ENCODE measurements at regions not wholly inside any gene's neighbourhood (a gene's known extent, or its start where the extent isn't known, plus 50 kb on each side); places are given as distances from the start of the nearest gene placed in this dataset.

DNA sequence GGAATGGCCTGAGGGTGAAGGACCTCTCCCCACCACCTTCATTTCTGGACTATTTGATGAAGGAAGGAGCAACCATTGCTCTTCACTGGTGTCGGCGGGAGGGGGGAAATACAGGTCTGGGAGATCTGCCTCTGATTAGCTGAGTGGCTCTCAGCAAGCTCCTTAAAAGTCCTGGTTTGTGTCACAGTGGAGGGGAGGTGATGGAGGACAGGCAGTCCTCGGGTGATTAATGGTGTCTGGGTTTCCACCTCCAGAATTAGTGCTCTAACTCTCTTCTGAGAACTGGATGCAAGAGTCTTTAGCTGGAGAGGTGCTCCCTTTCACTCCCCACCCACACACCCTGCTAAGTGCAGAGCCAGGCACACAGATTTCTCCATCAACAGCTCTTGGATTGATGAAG lies 83.2 kb downstream of the TTC32 start:
- TF ChIP-seq, protein P1, sequence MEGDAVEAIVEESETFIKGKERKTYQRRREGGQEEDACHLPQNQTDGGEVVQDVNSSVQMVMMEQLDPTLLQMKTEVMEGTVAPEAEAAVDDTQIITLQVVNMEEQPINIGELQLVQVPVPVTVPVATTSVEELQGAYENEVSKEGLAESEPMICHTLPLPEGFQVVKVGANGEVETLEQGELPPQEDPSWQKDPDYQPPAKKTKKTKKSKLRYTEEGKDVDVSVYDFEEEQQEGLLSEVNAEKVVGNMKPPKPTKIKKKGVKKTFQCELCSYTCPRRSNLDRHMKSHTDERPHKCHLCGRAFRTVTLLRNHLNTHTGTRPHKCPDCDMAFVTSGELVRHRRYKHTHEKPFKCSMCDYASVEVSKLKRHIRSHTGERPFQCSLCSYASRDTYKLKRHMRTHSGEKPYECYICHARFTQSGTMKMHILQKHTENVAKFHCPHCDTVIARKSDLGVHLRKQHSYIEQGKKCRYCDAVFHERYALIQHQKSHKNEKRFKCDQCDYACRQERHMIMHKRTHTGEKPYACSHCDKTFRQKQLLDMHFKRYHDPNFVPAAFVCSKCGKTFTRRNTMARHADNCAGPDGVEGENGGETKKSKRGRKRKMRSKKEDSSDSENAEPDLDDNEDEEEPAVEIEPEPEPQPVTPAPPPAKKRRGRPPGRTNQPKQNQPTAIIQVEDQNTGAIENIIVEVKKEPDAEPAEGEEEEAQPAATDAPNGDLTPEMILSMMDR (IDR thresholded peaks at IDR 0.05) = no peak
- TF ChIP-seq POLR2A (IDR thresholded peaks at IDR 0.05) = no peak

All from right lobe of liver (tissue), 4 donors.